Endothelial cell of umbilical vein (primary cell): ENCODE measurements at regions not wholly inside any gene's neighbourhood (a gene's known extent, or its start where the extent isn't known, plus 50 kb on each side); places are given as distances from the start of the nearest gene placed in this dataset.

Experiments
- BruUV-seq: library from RNA; stranded (reverse); fragments of 400-500 nt; replicated peaks from 2 replicates; lab custom pipeline; 2021; lab: Mats Ljungman, UMichigan
- CTCF ChIA-PET: fragments of 300-600, 350-600 bp; sonication (Branson Sonifier 250); formaldehyde crosslinking; loops from one replicate; lab custom pipeline; 2021; ENCODE audit warnings: antibody characterized with exemption, inconsistent platforms; lab: Charles Lee
- POLR2A ChIA-PET: fragments of 300-600, 350-600 bp; sonication (Branson Sonifier 250); formaldehyde crosslinking; loops from one replicate; lab custom pipeline; 2021; ENCODE audit warnings: antibody characterized with exemption, inconsistent platforms; lab: Charles Lee
- DNase-seq: peaks from one replicate; pipeline ENCODE4 v3.0.0-alpha.2; 2011; ENCODE audit warnings: low read depth, low spot score
- FAIRE-seq: peaks from 2 replicates; lab custom pipeline; 2011; peaks lifted over from hg19 to GRCh38; lab: Jason Lieb, UNC
- H2AFZ ChIP-seq: 2 replicates; pipeline ENCODE4 v1.6.0; 2012; ENCODE audit warnings: low read depth, low read length, control low read depth, inconsistent platforms
- H3K27ac ChIP-seq: 2 replicates; pipeline ENCODE4 v1.5.1; 2011; ENCODE audit warnings: low read depth, mild to moderate bottlenecking, control low read depth, low read length, moderate library complexity; ENCODE audit not compliant: insufficient read depth
- H3K27me3 ChIP-seq, 2 experiments: 2 replicates each; pipeline versions ENCODE4 v1.6.0 to v1.6.1; 2011; ENCODE audit warnings: low read length in 2 of 2, mixed read lengths in 1 of 2; ENCODE audit not compliant: control insufficient read depth in 2 of 2, insufficient read depth in 2 of 2
- H3K36me3 ChIP-seq, 2 experiments: 2 replicates in 1 of 2; 3 replicates in 1 of 2; pipeline ENCODE4 v1.5.1; 2011; ENCODE audit warnings: low read length in 2 of 2, mild to moderate bottlenecking in 1 of 2, moderate library complexity in 1 of 2; ENCODE audit not compliant: control insufficient read depth in 2 of 2, insufficient read depth in 2 of 2; ENCODE audit errors: extremely low read depth in 1 of 2
- H3K4me1 ChIP-seq: 3 replicates; pipeline ENCODE4 v1.5.1; 2011; ENCODE audit warnings: mild to moderate bottlenecking, low read length; ENCODE audit not compliant: control insufficient read depth, insufficient read depth; ENCODE audit errors: extremely low read depth
- H3K4me2 ChIP-seq: 2 replicates; pipeline ENCODE4 v1.6.1; 2011; ENCODE audit warnings: low read length, control low read depth, mixed read lengths; ENCODE audit not compliant: insufficient read depth
- H3K4me3 ChIP-seq, 3 experiments: fragments of 200-600 bp in 1 of 3; sonication (generic), shearing (Covaris generic) in 1 of 3; replicated peaks in 1 of 3; 2 replicates each; pipeline ENCODE4 v1.5.1; 2011 to 2016; ENCODE audit warnings: control low read depth in 3 of 3, low read length in 3 of 3, mild to moderate bottlenecking in 2 of 3, inconsistent platforms in 1 of 3, low read depth in 1 of 3, moderate library complexity in 1 of 3; ENCODE audit not compliant: insufficient read depth in 1 of 3
- H3K79me2 ChIP-seq: 2 replicates; pipeline ENCODE4 v1.6.0; 2012; ENCODE audit warnings: low read length, inconsistent platforms; ENCODE audit not compliant: control insufficient read depth, insufficient read depth
- H3K9ac ChIP-seq: replicated peaks from 2 replicates; pipeline ENCODE3; 2011; ENCODE audit warnings: low read length, control low read depth; ENCODE audit not compliant: insufficient read depth; ENCODE audit errors: extremely low read depth
- H3K9me1 ChIP-seq: replicated peaks from 3 replicates; pipeline ENCODE4 v1.6.0; 2011; ENCODE audit warnings: mild to moderate bottlenecking, low read length; ENCODE audit not compliant: control insufficient read depth, insufficient read depth; ENCODE audit errors: extremely low read depth
- H3K9me3 ChIP-seq: replicated peaks from 2 replicates; pipeline ENCODE4 v1.5.1; 2012; ENCODE audit warnings: low read length, inconsistent platforms; ENCODE audit not compliant: control insufficient read depth, insufficient read depth
- H4K20me1 ChIP-seq: replicated peaks from 2 replicates; pipeline ENCODE3; 2011; ENCODE audit warnings: mild to moderate bottlenecking, low read length; ENCODE audit not compliant: control insufficient read depth, insufficient read depth; ENCODE audit errors: extremely low read depth
- EZH2 ChIP-seq: IDR thresholded peaks from 2 replicates; pipeline ENCODE4 v1.6.1; 2012; ENCODE audit warnings: borderline replicate concordance, low read depth, mild to moderate bottlenecking, moderate library complexity, low read length, inconsistent platforms; ENCODE audit not compliant: severe bottlenecking
- FOS ChIP-seq: IDR thresholded peaks from 2 replicates; pipeline ENCODE4 v1.6.1; 2011; ENCODE audit warnings: mild to moderate bottlenecking, low read length, moderate library complexity, borderline replicate concordance; ENCODE audit not compliant: insufficient read depth
- GATA2 ChIP-seq: IDR thresholded peaks from 2 replicates; pipeline ENCODE4 v1.7.0; 2011; ENCODE audit warnings: low read depth, mild to moderate bottlenecking, moderate library complexity, mixed read lengths, low read length; ENCODE audit not compliant: insufficient read length, insufficient read depth
- JUN ChIP-seq: IDR thresholded peaks from 2 replicates; pipeline ENCODE4 v1.6.1; 2011; ENCODE audit warnings: borderline replicate concordance, low read depth; ENCODE audit not compliant: insufficient read length, insufficient read depth
- MYC ChIP-seq: IDR thresholded peaks from one replicate; pipeline ENCODE4 v1.6.1; 2011; ENCODE audit warnings: mild to moderate bottlenecking, low read depth, low read length
- POLR2A ChIP-seq: IDR thresholded peaks from 2 replicates; pipeline ENCODE4 v1.6.1; 2012; ENCODE audit warnings: low read depth, mild to moderate bottlenecking, control low read depth, low read length
- POLR2AphosphoS5 ChIP-seq: IDR thresholded peaks from 2 replicates; pipeline ENCODE4 v1.6.1; 2012; ENCODE audit warnings: low read depth, mild to moderate bottlenecking, control low read depth, low read length, moderate library complexity; ENCODE audit not compliant: insufficient read depth
- dilution Hi-C: fragments of 300-500 bp; cut with MboI; formaldehyde crosslinking; loops from one replicate; pipeline ENCODE4 v1.15.0; 2019; ENCODE audit warnings: low sequenced_read_pairs; ENCODE audit not compliant: extremely low pct_ligation_motif_present
- intact Hi-C: fragments of 100-400 bp; cut with micrococcal nuclease; formaldehyde crosslinking; loops from one replicate; pipeline ENCODE4 v1.10.0; 2022
- TF ChIP-seq, protein P1 (sequence below): IDR thresholded peaks from 2 replicates; pipeline ENCODE4 v1.6.1; 2011; ENCODE audit not compliant: insufficient read depth, insufficient read length
- TF ChIP-seq, protein P2 (sequence below), 2 donors: IDR thresholded peaks; 1 replicate in 1 of 2; 2 replicates in 1 of 2; pipeline ENCODE4 v1.5.1; 2011; ENCODE audit warnings: low read length in 2 of 2, mild to moderate bottlenecking in 2 of 2, moderate library complexity in 2 of 2, control low read depth in 1 of 2, inconsistent platforms in 1 of 2, low read depth in 1 of 2; ENCODE audit not compliant: insufficient read depth in 1 of 2; ENCODE audit errors: extremely low read depth in 1 of 2

DNA sequence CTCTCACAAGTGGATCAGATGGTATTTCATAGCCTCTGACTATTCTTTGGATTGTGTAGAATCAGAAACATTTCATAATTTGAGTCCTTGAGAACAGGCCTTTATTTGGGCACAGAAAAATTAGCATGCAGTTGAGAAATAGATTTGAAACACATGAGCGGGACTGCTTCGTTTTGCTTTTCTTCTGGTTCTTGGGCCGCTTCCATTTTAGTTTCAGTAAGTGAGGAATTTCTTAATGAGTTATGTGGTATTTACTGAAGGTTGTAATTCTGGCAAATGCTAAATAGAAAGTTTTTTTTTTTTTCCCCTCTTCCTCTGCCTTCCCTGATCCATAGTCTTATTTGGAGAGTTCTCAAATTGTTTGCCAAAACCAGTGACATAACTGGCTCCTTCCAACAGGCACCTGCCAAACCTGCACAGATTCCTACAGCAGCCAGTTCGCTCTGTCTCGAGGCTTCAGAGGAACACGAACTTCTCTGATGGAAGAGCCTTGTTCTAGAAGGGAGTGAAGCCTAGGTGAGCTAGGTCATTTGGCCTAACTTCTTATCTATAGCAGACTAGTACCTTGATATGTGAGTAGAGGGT lies 71.2 kb upstream of the SLC28A3 start:
- no peak overlapping the region for H3K27ac ChIP-seq
- no peaks in the 10 kb centered on the region for H3K79me2 ChIP-seq
- dilution Hi-C loops (no loop called here), intact Hi-C loops (no loop called here)
- no peak overlapping the region for H3K4me2 ChIP-seq
- no peaks in the 10 kb centered on the region for H3K9me1 ChIP-seq
- H3K9me3 ChIP-seq = no peaks in the 10 kb centered on the region
- H3K4me3 ChIP-seq = no peak overlapping the region
- H3K9ac ChIP-seq = no peak overlapping the region
- DNase-seq (no peak), FAIRE-seq (no peak)
- POLR2A ChIA-PET = no interaction called here
- TF ChIP-seq, protein P1, sequence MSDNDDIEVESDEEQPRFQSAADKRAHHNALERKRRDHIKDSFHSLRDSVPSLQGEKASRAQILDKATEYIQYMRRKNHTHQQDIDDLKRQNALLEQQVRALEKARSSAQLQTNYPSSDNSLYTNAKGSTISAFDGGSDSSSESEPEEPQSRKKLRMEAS = no peak
- TF ChIP-seq MYC (no peak), POLR2A (no peak), GATA2 (no peak), JUN (no peak), FOS (no peak), EZH2 (no peak), POLR2AphosphoS5 (no peak)
- TF ChIP-seq, protein P2, sequence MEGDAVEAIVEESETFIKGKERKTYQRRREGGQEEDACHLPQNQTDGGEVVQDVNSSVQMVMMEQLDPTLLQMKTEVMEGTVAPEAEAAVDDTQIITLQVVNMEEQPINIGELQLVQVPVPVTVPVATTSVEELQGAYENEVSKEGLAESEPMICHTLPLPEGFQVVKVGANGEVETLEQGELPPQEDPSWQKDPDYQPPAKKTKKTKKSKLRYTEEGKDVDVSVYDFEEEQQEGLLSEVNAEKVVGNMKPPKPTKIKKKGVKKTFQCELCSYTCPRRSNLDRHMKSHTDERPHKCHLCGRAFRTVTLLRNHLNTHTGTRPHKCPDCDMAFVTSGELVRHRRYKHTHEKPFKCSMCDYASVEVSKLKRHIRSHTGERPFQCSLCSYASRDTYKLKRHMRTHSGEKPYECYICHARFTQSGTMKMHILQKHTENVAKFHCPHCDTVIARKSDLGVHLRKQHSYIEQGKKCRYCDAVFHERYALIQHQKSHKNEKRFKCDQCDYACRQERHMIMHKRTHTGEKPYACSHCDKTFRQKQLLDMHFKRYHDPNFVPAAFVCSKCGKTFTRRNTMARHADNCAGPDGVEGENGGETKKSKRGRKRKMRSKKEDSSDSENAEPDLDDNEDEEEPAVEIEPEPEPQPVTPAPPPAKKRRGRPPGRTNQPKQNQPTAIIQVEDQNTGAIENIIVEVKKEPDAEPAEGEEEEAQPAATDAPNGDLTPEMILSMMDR (IDR thresholded peaks at IDR 0.05; ENCODE audit: extremely low read depth in 1 of 2, insufficient read depth in 1 of 2, low read depth in 1 of 2, low read length in 2 of 2) = no peak
- no peaks in the 10 kb centered on the region for H3K36me3 ChIP-seq
- CTCF ChIA-PET = no interaction called here
- H3K4me1 ChIP-seq = no peaks in the 10 kb centered on the region
- no peaks in the 10 kb centered on the region for H4K20me1 ChIP-seq
- H3K27me3 ChIP-seq = no peaks in the 10 kb centered on the region
- H2AFZ ChIP-seq = no peak overlapping the region
- no TSS peak for BruUV-seq
